ENCODE measurements at regions not wholly inside any gene's neighbourhood (a gene's known extent, or its start where the extent isn't known, plus 50 kb on each side); places are given as distances from the start of the nearest gene placed in this dataset.

GRCh38 chr3:157794771-157795170 is 291.6 kb upstream of the VEPH1 start:
- no peaks in the 10 kb centered on the region for H3K36me3 ChIP-seq (ENCODE audit: insufficient read depth in 1 of 2, low read depth in 1 of 2)
- WGBS, 3 donors = 71 to 89% (median 79%) methylated on average over 1 of the region's 1 CpG
- intact Hi-C loops (cut with DNase I) = no loop called here
- ATAC-seq (no peak), DNase-seq (no peak)
- no peaks in the 10 kb centered on the region for H3K27me3 ChIP-seq (ENCODE audit: insufficient read depth in 3 of 3, low read length in 2 of 3)
- no peak overlapping the region for H3K27ac ChIP-seq
- TF ChIP-seq, protein P1, sequence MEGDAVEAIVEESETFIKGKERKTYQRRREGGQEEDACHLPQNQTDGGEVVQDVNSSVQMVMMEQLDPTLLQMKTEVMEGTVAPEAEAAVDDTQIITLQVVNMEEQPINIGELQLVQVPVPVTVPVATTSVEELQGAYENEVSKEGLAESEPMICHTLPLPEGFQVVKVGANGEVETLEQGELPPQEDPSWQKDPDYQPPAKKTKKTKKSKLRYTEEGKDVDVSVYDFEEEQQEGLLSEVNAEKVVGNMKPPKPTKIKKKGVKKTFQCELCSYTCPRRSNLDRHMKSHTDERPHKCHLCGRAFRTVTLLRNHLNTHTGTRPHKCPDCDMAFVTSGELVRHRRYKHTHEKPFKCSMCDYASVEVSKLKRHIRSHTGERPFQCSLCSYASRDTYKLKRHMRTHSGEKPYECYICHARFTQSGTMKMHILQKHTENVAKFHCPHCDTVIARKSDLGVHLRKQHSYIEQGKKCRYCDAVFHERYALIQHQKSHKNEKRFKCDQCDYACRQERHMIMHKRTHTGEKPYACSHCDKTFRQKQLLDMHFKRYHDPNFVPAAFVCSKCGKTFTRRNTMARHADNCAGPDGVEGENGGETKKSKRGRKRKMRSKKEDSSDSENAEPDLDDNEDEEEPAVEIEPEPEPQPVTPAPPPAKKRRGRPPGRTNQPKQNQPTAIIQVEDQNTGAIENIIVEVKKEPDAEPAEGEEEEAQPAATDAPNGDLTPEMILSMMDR (IDR thresholded peaks at IDR 0.05) = no peak
- no peaks in the 10 kb centered on the region for H3K4me1 ChIP-seq
- H3K9me3 ChIP-seq = peaks cover 4% of the 10 kb centered on the region
- no peak overlapping the region for H3K4me3 ChIP-seq

DNA sequence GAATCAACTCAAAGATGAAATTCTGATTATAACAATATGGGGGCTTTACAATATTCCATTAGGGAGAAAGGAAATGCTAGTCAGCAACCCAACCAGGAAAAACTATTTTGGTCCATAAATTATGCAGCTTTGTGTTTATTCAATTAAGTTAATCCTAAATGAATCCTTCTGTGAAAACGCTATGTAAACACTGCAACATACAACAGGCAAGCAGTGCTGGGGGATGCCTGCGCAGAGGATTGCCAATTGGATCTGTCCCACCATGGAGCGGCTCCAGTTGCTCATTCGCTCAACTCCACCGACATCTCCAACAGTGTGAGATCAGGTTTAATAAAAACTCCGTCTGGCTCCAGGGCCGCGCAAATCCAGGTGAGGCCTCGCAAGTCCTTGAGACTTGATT is 290.5 kb upstream of the VEPH1 start:
- H3K4me1 ChIP-seq = no peaks in the 10 kb centered on the region
- H3K9me3 ChIP-seq = peaks cover under 1% of the 10 kb centered on the region
- H3K36me3 ChIP-seq (ENCODE audit: insufficient read depth in 1 of 2, low read depth in 1 of 2) = no peaks in the 10 kb centered on the region
- no peak for ATAC-seq
- no peak for DNase-seq
- no peak overlapping the region for H3K27ac ChIP-seq
- TF ChIP-seq, protein P1 (IDR thresholded peaks at IDR 0.05) = no peak
- 83% methylated on average over 9 of the region's 9 CpGs for WGBS, 3 donors
- intact Hi-C loops (cut with DNase I) = no loop called here
- no peaks in the 10 kb centered on the region for H3K27me3 ChIP-seq (ENCODE audit: insufficient read depth in 3 of 3, low read length in 2 of 3)
- no peak overlapping the region for H3K4me3 ChIP-seq

DNA sequence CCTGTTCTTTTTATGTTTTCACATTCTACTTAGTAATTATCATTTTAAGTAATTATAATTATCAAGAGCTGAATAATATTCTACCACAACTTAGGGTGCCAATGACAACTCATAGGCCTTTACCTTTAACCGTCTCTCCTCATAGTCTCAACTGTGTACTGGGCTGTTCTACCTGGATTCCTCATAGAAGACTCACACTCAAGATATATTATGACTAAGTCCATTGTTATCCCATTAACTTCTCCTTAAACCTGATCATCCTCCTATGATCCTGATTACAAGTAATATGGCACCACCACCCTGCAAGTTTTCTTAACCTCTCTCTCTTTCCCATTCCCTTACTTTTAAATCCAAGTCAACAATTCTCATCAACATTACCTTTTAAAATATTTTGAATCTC is 285.9 kb upstream of the VEPH1 start:
- Histone ChIP-seq H3K4me1 (no peaks in the 10 kb centered on the region), H3K27ac (no peak overlapping the region), H3K4me3 (no peak overlapping the region), H3K36me3 (ENCODE audit: insufficient read depth in 1 of 2, low read depth in 1 of 2) (no peaks in the 10 kb centered on the region), H3K9me3 (no peaks in the 10 kb centered on the region), H3K27me3 (ENCODE audit: insufficient read depth in 3 of 3, low read length in 2 of 3) (no peaks in the 10 kb centered on the region)
- intact Hi-C loops (cut with DNase I) = no loop called here
- no peak for DNase-seq
- no peak for ATAC-seq
- 93 to 100% (median 96%) methylated on average over 1 of the region's 1 CpG for WGBS, 3 donors
- TF ChIP-seq, protein P1 (IDR thresholded peaks at IDR 0.05) = no peak

- intact Hi-C loops (cut with DNase I) = no loop called here
- ATAC-seq (no peak), DNase-seq (no peak)
- Histone ChIP-seq H3K36me3 (ENCODE audit: insufficient read depth in 1 of 2, low read depth in 1 of 2) (no peaks in the 10 kb centered on the region), H3K4me1 (no peaks in the 10 kb centered on the region), H3K27ac (no peak overlapping the region), H3K27me3 (ENCODE audit: insufficient read depth in 3 of 3, low read length in 2 of 3) (no peaks in the 10 kb centered on the region), H3K4me3 (no peak overlapping the region), H3K9me3 (no peaks in the 10 kb centered on the region)
- TF ChIP-seq, protein P1 (IDR thresholded peaks at IDR 0.05) = no peak
- 62 to 74% (median 68%) methylated on average over 4 of the region's 4 CpGs for WGBS, 3 donors
Measured at GRCh38 chr3:157786618-157787017, 283.4 kb upstream of the VEPH1 start.

DNA sequence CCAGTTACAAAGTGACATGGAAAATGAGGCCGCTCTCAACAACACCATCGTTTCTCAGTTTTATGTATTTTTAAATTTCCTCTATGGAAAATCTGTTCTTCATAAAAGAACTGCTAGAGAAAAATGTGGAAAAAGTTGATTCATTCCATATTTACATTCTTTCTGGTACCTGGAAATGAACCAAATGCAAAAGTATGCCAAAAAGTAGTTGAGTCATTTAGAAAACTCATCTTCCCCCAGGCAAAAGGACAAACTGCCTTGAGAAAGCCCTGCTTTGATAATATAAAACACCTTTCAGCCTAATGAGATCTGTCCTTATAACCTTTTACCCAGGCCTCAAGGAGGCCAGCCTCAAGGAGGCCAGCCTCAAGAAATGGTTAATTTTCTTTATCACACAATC is 283.0 kb upstream of the VEPH1 start:
- intact Hi-C loops (cut with DNase I) = no loop called here
- no peaks in the 10 kb centered on the region for H3K36me3 ChIP-seq (ENCODE audit: insufficient read depth in 1 of 2, low read depth in 1 of 2)
- WGBS, 3 donors = 74 to 81% (median 81%) methylated on average over 2 of the region's 2 CpGs
- TF ChIP-seq, protein P1 (IDR thresholded peaks at IDR 0.05) = no peak
- H3K9me3 ChIP-seq = no peaks in the 10 kb centered on the region
- ATAC-seq (no peak), DNase-seq (no peak)
- no peaks in the 10 kb centered on the region for H3K4me1 ChIP-seq
- H3K27me3 ChIP-seq (ENCODE audit: insufficient read depth in 3 of 3, low read length in 2 of 3) = no peaks in the 10 kb centered on the region
- H3K27ac ChIP-seq = no peak overlapping the region
- no peak overlapping the region for H3K4me3 ChIP-seq

All from psoas muscle (tissue), 7 donors.